ENCODE measurements at regions not wholly inside any gene's neighbourhood (a gene's known extent, or its start where the extent isn't known, plus 50 kb on each side); places are given as distances from the start of the nearest gene placed in this dataset.

DNA sequence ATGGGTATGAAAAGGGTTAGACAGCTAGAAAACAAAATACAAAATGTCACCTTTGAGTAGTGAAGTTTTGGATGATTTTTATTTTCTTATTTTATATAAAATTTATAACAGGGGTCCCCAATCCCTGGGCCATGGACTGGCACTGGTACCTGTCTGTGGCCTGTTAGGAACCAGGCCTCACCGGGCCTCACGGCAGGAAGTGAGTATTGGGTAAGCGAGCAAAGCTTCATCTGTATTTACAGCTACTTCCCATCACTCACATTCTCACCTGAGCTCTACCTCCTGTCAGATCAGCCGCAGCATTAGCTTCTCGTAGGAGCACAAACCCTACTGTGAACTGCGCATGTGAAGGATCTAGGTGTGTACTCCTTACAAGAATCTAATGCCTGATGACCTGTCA is 202.8 kb upstream of the TWIST2 start:
- Histone ChIP-seq H3K9me3 (ENCODE audit: control insufficient read depth in 4 of 4, low read length in 3 of 4) (no peaks in the 10 kb centered on the region), H3K9ac (ENCODE audit: low read depth in 1 of 2, low read length in 2 of 2) (no peak overlapping the region), H3K36me3 (ENCODE audit: control insufficient read depth in 4 of 4, insufficient read depth in 3 of 4, low read depth in 1 of 4, low read length in 3 of 4) (no peaks in the 10 kb centered on the region), H3K4me3 (ENCODE audit: low read depth in 1 of 3, low read length in 3 of 3) (no peak overlapping the region), H3K4me1 (ENCODE audit: control insufficient read depth in 4 of 4, insufficient read depth in 4 of 4, low read length in 3 of 4) (no peaks in the 10 kb centered on the region), H3K27me3 (ENCODE audit: control insufficient read depth in 4 of 4, insufficient read depth in 4 of 4, low read length in 3 of 4) (no peaks in the 10 kb centered on the region), H3K27ac (ENCODE audit: low read depth in 1 of 2, low read length in 2 of 2) (no peak overlapping the region)
- WGBS = 94% methylated on average over 6 of the region's 6 CpGs
- DNase-seq (ENCODE audit: low spot score) = no peak
- no peak for TF ChIP-seq HNF4A (conservative IDR thresholded peaks at IDR 0.05)
- TF ChIP-seq HNF4G (IDR thresholded peaks at IDR 0.05) = no peak
- TF ChIP-seq GABPA (IDR thresholded peaks at IDR 0.05 in 1 of 2, conservative IDR thresholded peaks at IDR 0.05 in 1 of 2) = no peak
- TF ChIP-seq FOXA1 (IDR thresholded peaks at IDR 0.05) = no peak
- TF ChIP-seq, protein P1, sequence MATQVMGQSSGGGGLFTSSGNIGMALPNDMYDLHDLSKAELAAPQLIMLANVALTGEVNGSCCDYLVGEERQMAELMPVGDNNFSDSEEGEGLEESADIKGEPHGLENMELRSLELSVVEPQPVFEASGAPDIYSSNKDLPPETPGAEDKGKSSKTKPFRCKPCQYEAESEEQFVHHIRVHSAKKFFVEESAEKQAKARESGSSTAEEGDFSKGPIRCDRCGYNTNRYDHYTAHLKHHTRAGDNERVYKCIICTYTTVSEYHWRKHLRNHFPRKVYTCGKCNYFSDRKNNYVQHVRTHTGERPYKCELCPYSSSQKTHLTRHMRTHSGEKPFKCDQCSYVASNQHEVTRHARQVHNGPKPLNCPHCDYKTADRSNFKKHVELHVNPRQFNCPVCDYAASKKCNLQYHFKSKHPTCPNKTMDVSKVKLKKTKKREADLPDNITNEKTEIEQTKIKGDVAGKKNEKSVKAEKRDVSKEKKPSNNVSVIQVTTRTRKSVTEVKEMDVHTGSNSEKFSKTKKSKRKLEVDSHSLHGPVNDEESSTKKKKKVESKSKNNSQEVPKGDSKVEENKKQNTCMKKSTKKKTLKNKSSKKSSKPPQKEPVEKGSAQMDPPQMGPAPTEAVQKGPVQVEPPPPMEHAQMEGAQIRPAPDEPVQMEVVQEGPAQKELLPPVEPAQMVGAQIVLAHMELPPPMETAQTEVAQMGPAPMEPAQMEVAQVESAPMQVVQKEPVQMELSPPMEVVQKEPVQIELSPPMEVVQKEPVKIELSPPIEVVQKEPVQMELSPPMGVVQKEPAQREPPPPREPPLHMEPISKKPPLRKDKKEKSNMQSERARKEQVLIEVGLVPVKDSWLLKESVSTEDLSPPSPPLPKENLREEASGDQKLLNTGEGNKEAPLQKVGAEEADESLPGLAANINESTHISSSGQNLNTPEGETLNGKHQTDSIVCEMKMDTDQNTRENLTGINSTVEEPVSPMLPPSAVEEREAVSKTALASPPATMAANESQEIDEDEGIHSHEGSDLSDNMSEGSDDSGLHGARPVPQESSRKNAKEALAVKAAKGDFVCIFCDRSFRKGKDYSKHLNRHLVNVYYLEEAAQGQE (IDR thresholded peaks at IDR 0.05) = no peak
- TF ChIP-seq, protein P2, sequence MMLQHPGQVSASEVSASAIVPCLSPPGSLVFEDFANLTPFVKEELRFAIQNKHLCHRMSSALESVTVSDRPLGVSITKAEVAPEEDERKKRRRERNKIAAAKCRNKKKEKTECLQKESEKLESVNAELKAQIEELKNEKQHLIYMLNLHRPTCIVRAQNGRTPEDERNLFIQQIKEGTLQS (IDR thresholded peaks at IDR 0.05) = no peak
- no peak for TF ChIP-seq NR2F2 (IDR thresholded peaks at IDR 0.05)
- TF ChIP-seq RAD21 (IDR thresholded peaks at IDR 0.05) = no peak
- no peak for TF ChIP-seq ZBTB33 (IDR thresholded peaks at IDR 0.05)
- no peak for TF ChIP-seq YY1 (IDR thresholded peaks at IDR 0.05)
- TF ChIP-seq TAF1 (conservative IDR thresholded peaks at IDR 0.05) = no peak
- no peak for TF ChIP-seq SP1 (IDR thresholded peaks at IDR 0.05)
- no peak for TF ChIP-seq FOXA2 (IDR thresholded peaks at IDR 0.05)
- TF ChIP-seq, protein P3, sequence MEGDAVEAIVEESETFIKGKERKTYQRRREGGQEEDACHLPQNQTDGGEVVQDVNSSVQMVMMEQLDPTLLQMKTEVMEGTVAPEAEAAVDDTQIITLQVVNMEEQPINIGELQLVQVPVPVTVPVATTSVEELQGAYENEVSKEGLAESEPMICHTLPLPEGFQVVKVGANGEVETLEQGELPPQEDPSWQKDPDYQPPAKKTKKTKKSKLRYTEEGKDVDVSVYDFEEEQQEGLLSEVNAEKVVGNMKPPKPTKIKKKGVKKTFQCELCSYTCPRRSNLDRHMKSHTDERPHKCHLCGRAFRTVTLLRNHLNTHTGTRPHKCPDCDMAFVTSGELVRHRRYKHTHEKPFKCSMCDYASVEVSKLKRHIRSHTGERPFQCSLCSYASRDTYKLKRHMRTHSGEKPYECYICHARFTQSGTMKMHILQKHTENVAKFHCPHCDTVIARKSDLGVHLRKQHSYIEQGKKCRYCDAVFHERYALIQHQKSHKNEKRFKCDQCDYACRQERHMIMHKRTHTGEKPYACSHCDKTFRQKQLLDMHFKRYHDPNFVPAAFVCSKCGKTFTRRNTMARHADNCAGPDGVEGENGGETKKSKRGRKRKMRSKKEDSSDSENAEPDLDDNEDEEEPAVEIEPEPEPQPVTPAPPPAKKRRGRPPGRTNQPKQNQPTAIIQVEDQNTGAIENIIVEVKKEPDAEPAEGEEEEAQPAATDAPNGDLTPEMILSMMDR (IDR thresholded peaks at IDR 0.05; ENCODE audit: low read depth, low read length, missing input control) = no peak
- TF ChIP-seq, protein P4, sequence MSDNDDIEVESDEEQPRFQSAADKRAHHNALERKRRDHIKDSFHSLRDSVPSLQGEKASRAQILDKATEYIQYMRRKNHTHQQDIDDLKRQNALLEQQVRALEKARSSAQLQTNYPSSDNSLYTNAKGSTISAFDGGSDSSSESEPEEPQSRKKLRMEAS (IDR thresholded peaks at IDR 0.05) = no peak

DNA sequence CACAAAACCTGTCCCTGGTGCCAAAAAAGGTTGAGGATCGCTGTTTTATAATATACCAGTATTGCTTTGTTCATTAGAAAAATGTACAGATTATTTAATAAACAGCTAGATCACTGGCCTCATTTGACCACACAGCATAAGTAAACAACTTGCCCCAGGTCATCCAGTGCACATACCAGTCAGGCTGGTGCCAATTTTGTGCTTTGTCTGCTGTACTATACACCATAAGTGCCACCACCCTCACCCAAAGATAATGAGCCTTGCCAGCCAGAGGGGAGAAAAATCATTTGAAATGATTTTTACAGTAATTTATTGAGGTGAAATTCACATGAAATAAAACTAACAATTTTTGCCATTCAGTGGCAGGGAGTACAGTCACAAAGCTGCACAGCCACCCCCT is 202.2 kb upstream of the TWIST2 start:
- no peak for DNase-seq (ENCODE audit: low spot score)
- Histone ChIP-seq H3K4me3 (ENCODE audit: low read depth in 1 of 3, low read length in 3 of 3) (no peak overlapping the region), H3K27me3 (ENCODE audit: control insufficient read depth in 4 of 4, insufficient read depth in 4 of 4, low read length in 3 of 4) (no peaks in the 10 kb centered on the region), H3K4me1 (ENCODE audit: control insufficient read depth in 4 of 4, insufficient read depth in 4 of 4, low read length in 3 of 4) (no peaks in the 10 kb centered on the region), H3K9me3 (ENCODE audit: control insufficient read depth in 4 of 4, low read length in 3 of 4) (no peaks in the 10 kb centered on the region), H3K36me3 (ENCODE audit: control insufficient read depth in 4 of 4, insufficient read depth in 3 of 4, low read depth in 1 of 4, low read length in 3 of 4) (no peaks in the 10 kb centered on the region), H3K27ac (ENCODE audit: low read depth in 1 of 2, low read length in 2 of 2) (no peak overlapping the region), H3K9ac (ENCODE audit: low read depth in 1 of 2, low read length in 2 of 2) (no peak overlapping the region)
- WGBS = 73% methylated on average over 1 of the region's 1 CpG
- TF ChIP-seq, protein P2 (IDR thresholded peaks at IDR 0.05) = no peak
- TF ChIP-seq JUND (IDR thresholded peaks at IDR 0.05) (no peak), RXRA (IDR thresholded peaks at IDR 0.05) (no peak), HNF4A (conservative IDR thresholded peaks at IDR 0.05) (no peak), SP1 (IDR thresholded peaks at IDR 0.05) (no peak), HNF4G (IDR thresholded peaks at IDR 0.05) (no peak), FOXA1 (IDR thresholded peaks at IDR 0.05) (no peak), EGR1 (IDR thresholded peaks at IDR 0.05; ENCODE audit: low read depth in 2 of 2) (no peak), GABPA (IDR thresholded peaks at IDR 0.05 in 1 of 2, conservative IDR thresholded peaks at IDR 0.05 in 1 of 2) (no peak), FOXA2 (IDR thresholded peaks at IDR 0.05) (no peak), NR2F2 (IDR thresholded peaks at IDR 0.05) (no peak), ZBTB33 (IDR thresholded peaks at IDR 0.05) (no peak), YY1 (IDR thresholded peaks at IDR 0.05) (no peak), RAD21 (IDR thresholded peaks at IDR 0.05) (no peak), TAF1 (conservative IDR thresholded peaks at IDR 0.05) (no peak)
- TF ChIP-seq, protein P4 (IDR thresholded peaks at IDR 0.05) = no peak
- TF ChIP-seq, protein P3 (IDR thresholded peaks at IDR 0.05; ENCODE audit: low read depth, low read length, missing input control) = no peak
